ENCODE measurements at regions not wholly inside any gene's neighbourhood (a gene's known extent, or its start where the extent isn't known, plus 50 kb on each side); places are given as distances from the start of the nearest gene placed in this dataset.

- TF ChIP-seq CTCF (IDR thresholded peaks at IDR 0.05) (no peak), POLR2A (IDR thresholded peaks at IDR 0.05) (no peak)
Measured at GRCh38 chr15:94600505-94600904, 369.1 kb downstream of the MCTP2 start.
